A673 (cell line): ENCODE measurements at regions not wholly inside any gene's neighbourhood (a gene's known extent, or its start where the extent isn't known, plus 50 kb on each side); places are given as distances from the start of the nearest gene placed in this dataset.
"Not testable (repeated sequence)": the region's sequence is repeated elsewhere in the genome, so short reads cannot be mapped to it uniquely, and the experiment has no call there.

Source experiments
- CTCF ChIP-seq: fragments of 300-800, 200-600 bp; sonication (generic); conservative IDR thresholded peaks from 2 replicates; pipeline ENCODE4 v1.5.1; 2017; ENCODE audit warnings: low read depth, mild to moderate bottlenecking, antibody characterized with exemption, low read length, moderate library complexity, mixed read lengths
- EZH2 ChIP-seq: fragments of 200-600 bp; sonication (generic); IDR thresholded peaks from 2 replicates; pipeline ENCODE4 v1.6.1; 2017; ENCODE audit warnings: borderline replicate concordance, low read depth, mild to moderate bottlenecking, mixed read lengths, antibody characterized with exemption, low read length; ENCODE audit not compliant: poor library complexity, severe bottlenecking

GRCh38 chr5:179448282-179448681 lies 102.1 kb upstream of the RUFY1 start:
- not testable (repeated sequence) for TF ChIP-seq CTCF, EZH2
